Cardiac muscle cell (in vitro differentiated cells and primary cell): ENCODE measurements at regions not wholly inside any gene's neighbourhood (a gene's known extent, or its start where the extent isn't known, plus 50 kb on each side); places are given as distances from the start of the nearest gene placed in this dataset.

Source experiments
- DNase-seq, 2 donors: peaks; one replicate each; pipeline versions ENCODE4 v3.0.0 to v3.0.0-alpha.2; 2010 to 2017; ENCODE audit warnings: low read depth in 1 of 2, low spot score in 1 of 2
- H3K27ac ChIP-seq: fragments of 200-600 bp; sonication (generic); 2 replicates; pipeline ENCODE4 v1.5.1; 2016
- H3K27me3 ChIP-seq: fragments of 200-600 bp; sonication (generic); 2 replicates; pipeline ENCODE4 v1.6.0; 2016; ENCODE audit warnings: control low read depth
- H3K36me3 ChIP-seq: fragments of 200-600 bp; sonication (generic); 2 replicates; pipeline ENCODE4 v1.5.1; 2016; ENCODE audit warnings: control low read depth
- H3K4me1 ChIP-seq: fragments of 200-600 bp; sonication (generic); 2 replicates; pipeline ENCODE4 v1.8.1; 2017; ENCODE audit warnings: low read depth, mild to moderate bottlenecking, mixed run types
- H3K4me3 ChIP-seq: fragments of 200-600 bp; sonication (generic); 2 replicates; pipeline ENCODE4 v1.5.1; 2016; ENCODE audit warnings: mild to moderate bottlenecking
- H3K9me3 ChIP-seq: fragments of 200-600 bp; sonication (generic); 2 replicates; pipeline ENCODE4 v1.5.1; 2017; ENCODE audit warnings: low read depth, mild to moderate bottlenecking, control low read depth
- TF ChIP-seq, protein P1 (sequence below): IDR thresholded peaks from 2 replicates; pipeline ENCODE4 v1.5.1; 2012; ENCODE audit warnings: low read depth, mild to moderate bottlenecking, low read length

- H3K4me1 ChIP-seq = no peaks in the 10 kb centered on the region
- TF ChIP-seq, protein P1, sequence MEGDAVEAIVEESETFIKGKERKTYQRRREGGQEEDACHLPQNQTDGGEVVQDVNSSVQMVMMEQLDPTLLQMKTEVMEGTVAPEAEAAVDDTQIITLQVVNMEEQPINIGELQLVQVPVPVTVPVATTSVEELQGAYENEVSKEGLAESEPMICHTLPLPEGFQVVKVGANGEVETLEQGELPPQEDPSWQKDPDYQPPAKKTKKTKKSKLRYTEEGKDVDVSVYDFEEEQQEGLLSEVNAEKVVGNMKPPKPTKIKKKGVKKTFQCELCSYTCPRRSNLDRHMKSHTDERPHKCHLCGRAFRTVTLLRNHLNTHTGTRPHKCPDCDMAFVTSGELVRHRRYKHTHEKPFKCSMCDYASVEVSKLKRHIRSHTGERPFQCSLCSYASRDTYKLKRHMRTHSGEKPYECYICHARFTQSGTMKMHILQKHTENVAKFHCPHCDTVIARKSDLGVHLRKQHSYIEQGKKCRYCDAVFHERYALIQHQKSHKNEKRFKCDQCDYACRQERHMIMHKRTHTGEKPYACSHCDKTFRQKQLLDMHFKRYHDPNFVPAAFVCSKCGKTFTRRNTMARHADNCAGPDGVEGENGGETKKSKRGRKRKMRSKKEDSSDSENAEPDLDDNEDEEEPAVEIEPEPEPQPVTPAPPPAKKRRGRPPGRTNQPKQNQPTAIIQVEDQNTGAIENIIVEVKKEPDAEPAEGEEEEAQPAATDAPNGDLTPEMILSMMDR = no peak
Measured at GRCh38 chr5:13540168-13540750, 404.2 kb downstream of the DNAH5 start.

DNA sequence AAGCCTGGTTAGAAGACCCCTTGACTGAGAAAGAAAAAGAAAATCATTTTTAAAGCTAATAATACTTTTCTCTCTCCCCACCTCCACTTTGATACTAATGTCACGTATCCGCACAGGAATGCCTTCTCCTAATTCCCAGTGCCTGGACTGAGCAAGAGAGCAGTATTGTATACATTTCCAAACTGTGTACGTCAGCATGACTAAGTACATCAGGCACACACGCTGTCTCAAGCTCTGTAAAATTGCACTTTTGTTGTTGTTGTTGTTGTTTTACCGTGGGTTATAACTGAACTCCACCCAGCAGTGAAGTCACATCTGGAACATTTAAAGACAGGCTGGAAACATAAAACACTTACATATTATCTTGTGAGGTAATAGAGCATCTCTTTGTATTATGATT is 407.6 kb downstream of the DNAH5 start:
- H3K9me3 ChIP-seq = no peaks in the 10 kb centered on the region
- H3K27ac ChIP-seq = no peak overlapping the region
- H3K36me3 ChIP-seq = no peaks in the 10 kb centered on the region
- H3K4me1 ChIP-seq = no peaks in the 10 kb centered on the region
- H3K4me3 ChIP-seq = no peak overlapping the region
- TF ChIP-seq, protein P1 = no peak
- DNase-seq = no peak
- H3K27me3 ChIP-seq = no peaks in the 10 kb centered on the region

More at GRCh38 chr5:13540168-13540750, 404.2 kb downstream of the DNAH5 start:
- Histone ChIP-seq H3K27ac (no peak overlapping the region), H3K27me3 (no peaks in the 10 kb centered on the region), H3K36me3 (no peaks in the 10 kb centered on the region), H3K4me3 (no peak overlapping the region), H3K9me3 (no peaks in the 10 kb centered on the region)
- no peak for DNase-seq

- no peak overlapping the region for H3K27ac ChIP-seq
- DNase-seq = no peak
- H3K36me3 ChIP-seq = no peaks in the 10 kb centered on the region
- TF ChIP-seq, protein P1 = no peak
- H3K4me3 ChIP-seq = no peak overlapping the region
- no peaks in the 10 kb centered on the region for H3K27me3 ChIP-seq
- H3K4me1 ChIP-seq = no peaks in the 10 kb centered on the region
- H3K9me3 ChIP-seq = no peaks in the 10 kb centered on the region
Measured at GRCh38 chr5:13533833-13534232, 410.7 kb downstream of the DNAH5 start.

DNA sequence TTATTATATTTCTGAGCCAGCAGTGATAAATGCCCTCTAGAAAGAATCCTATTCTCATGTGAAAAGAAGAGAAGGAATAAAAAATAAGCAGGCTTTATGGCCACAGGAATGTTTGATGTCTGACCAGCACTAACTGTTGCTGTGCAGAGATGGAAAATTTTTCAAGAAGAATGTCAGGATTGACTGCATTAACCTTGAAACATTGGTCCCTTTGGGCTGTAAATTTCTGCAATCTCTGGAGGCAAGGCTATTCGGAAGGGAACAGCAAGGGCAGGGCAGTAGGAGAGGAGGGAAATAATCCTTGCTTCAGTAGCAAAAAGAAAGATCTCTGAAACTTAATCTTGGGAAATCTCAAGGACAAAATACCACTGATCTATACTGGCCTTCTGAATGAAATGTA is 415.2 kb downstream of the DNAH5 start:
- H3K4me1 ChIP-seq = no peaks in the 10 kb centered on the region
- H3K36me3 ChIP-seq = no peaks in the 10 kb centered on the region
- H3K27me3 ChIP-seq = no peaks in the 10 kb centered on the region
- no peaks in the 10 kb centered on the region for H3K9me3 ChIP-seq
- H3K27ac ChIP-seq = no peak overlapping the region
- TF ChIP-seq, protein P1 = no peak
- no peak overlapping the region for H3K4me3 ChIP-seq
- no peak for DNase-seq

DNA sequence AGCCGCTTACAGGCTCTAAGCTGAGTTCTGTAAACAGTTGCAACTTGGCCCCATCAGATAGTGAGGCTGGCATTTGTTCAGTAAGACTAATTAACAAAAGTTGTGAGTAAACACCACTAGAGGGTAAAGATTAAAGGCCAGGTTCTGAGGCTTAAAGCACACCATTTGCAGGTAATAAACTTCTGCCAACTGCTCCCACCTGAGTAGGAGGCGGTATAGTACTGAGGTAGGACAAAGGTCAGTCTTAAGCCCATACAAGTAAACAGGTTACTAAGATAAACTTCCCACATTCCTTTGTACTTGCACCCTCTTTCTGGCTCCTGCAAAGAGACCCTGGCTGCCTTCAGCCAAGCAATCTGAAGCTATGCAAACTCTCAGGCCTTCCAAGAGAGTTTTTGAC is 419.6 kb downstream of the DNAH5 start:
- TF ChIP-seq, protein P1 = no peak
- Histone ChIP-seq H3K36me3 (no peaks in the 10 kb centered on the region), H3K9me3 (no peaks in the 10 kb centered on the region), H3K4me1 (no peaks in the 10 kb centered on the region), H3K27me3 (no peaks in the 10 kb centered on the region), H3K4me3 (no peak overlapping the region), H3K27ac (no peak overlapping the region)
- DNase-seq = no peak

- no peaks in the 10 kb centered on the region for H3K9me3 ChIP-seq
- no peak overlapping the region for H3K4me3 ChIP-seq
- TF ChIP-seq, protein P1 = no peak
- H3K27me3 ChIP-seq = no peaks in the 10 kb centered on the region
- H3K4me1 ChIP-seq = no peaks in the 10 kb centered on the region
- no peaks in the 10 kb centered on the region for H3K36me3 ChIP-seq
- no peak for DNase-seq
- H3K27ac ChIP-seq = no peak overlapping the region
Measured at GRCh38 chr5:13519131-13519530, 425.4 kb downstream of the DNAH5 start.
